H1 (cell line): ENCODE measurements at regions not wholly inside any gene's neighbourhood (a gene's known extent, or its start where the extent isn't known, plus 50 kb on each side); places are given as distances from the start of the nearest gene placed in this dataset.

ENCODE experiments used
- POLR2AphosphoS5 ChIP-seq: IDR thresholded peaks from 2 replicates; pipeline ENCODE4 v1.6.1; 2011; ENCODE audit warnings: low read depth, low read length
- SIX5 ChIP-seq: IDR thresholded peaks from 2 replicates; pipeline ENCODE4 v1.6.1; 2011; ENCODE audit warnings: mild to moderate bottlenecking, low read depth, low read length
- TEAD4 ChIP-seq: IDR thresholded peaks from 2 replicates; pipeline ENCODE4 v1.6.1; 2012; ENCODE audit warnings: low read depth, low read length, inconsistent platforms, mixed read lengths
- TF ChIP-seq, protein P1 (sequence below), 3 experiments: IDR thresholded peaks; 1 replicate in 2 of 3; 2 replicates in 1 of 3; pipeline versions ENCODE4 v1.5.1 to v1.6.1; 2011; ENCODE audit warnings: low read length in 3 of 3, mild to moderate bottlenecking in 3 of 3, inconsistent platforms in 2 of 3, low read depth in 1 of 3, moderate library complexity in 1 of 3; ENCODE audit not compliant: insufficient read depth in 1 of 3; ENCODE audit errors: control extremely low read depth in 1 of 3

- TF ChIP-seq, protein P1, sequence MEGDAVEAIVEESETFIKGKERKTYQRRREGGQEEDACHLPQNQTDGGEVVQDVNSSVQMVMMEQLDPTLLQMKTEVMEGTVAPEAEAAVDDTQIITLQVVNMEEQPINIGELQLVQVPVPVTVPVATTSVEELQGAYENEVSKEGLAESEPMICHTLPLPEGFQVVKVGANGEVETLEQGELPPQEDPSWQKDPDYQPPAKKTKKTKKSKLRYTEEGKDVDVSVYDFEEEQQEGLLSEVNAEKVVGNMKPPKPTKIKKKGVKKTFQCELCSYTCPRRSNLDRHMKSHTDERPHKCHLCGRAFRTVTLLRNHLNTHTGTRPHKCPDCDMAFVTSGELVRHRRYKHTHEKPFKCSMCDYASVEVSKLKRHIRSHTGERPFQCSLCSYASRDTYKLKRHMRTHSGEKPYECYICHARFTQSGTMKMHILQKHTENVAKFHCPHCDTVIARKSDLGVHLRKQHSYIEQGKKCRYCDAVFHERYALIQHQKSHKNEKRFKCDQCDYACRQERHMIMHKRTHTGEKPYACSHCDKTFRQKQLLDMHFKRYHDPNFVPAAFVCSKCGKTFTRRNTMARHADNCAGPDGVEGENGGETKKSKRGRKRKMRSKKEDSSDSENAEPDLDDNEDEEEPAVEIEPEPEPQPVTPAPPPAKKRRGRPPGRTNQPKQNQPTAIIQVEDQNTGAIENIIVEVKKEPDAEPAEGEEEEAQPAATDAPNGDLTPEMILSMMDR (IDR thresholded peaks at IDR 0.05; ENCODE audit: control extremely low read depth in 1 of 3, insufficient read depth in 1 of 3, low read depth in 1 of 3, low read length in 3 of 3): no peak
- TF ChIP-seq POLR2AphosphoS5: no peak
- TF ChIP-seq SIX5: no peak
- no peak for TF ChIP-seq TEAD4
Measured at GRCh38 chr1:213817156-213817555, 170.6 kb upstream of the PROX1 start (continued).
